MM.1S (cell line): ENCODE measurements at regions not wholly inside any gene's neighbourhood (a gene's known extent, or its start where the extent isn't known, plus 50 kb on each side); places are given as distances from the start of the nearest gene placed in this dataset.

Experiments
- DNase-seq: peaks from one replicate; pipeline ENCODE4 v3.0.0-alpha.2; 2015
- H2AFZ ChIP-seq: fragments of 300-600 bp; sonication (generic); 2 replicates; pipeline ENCODE4 v1.6.0; 2016; ENCODE audit warnings: antibody characterized with exemption, low read length
- H3F3A ChIP-seq: fragments of 300-600 bp; sonication (generic); 2 replicates; pipeline ENCODE4 v1.6.1; 2016; ENCODE audit warnings: mild to moderate bottlenecking, antibody characterized with exemption, low read length, moderate library complexity, mixed read lengths; ENCODE audit not compliant: insufficient read depth
- H3K27ac ChIP-seq: fragments of 300-600 bp; sonication (generic); 2 replicates; pipeline ENCODE4 v1.5.1; 2016; ENCODE audit warnings: mild to moderate bottlenecking, low read length
- H3K27me3 ChIP-seq: fragments of 300-600 bp; sonication (generic); replicated peaks from 2 replicates; pipeline ENCODE4 v1.6.0; 2016; ENCODE audit warnings: low read length; ENCODE audit not compliant: insufficient read depth
- H3K36me3 ChIP-seq: fragments of 300-600 bp; sonication (generic); replicated peaks from 2 replicates; pipeline ENCODE4 v1.6.1; 2016; ENCODE audit warnings: mild to moderate bottlenecking, low read length, mixed read lengths; ENCODE audit not compliant: insufficient read depth
- H3K4me1 ChIP-seq: fragments of 300-600 bp; sonication (generic); 2 replicates; pipeline ENCODE4 v1.6.1; 2016; ENCODE audit warnings: low read length, mixed read lengths
- H3K4me2 ChIP-seq: fragments of 300-600 bp; sonication (generic); 2 replicates; pipeline ENCODE4 v1.6.0; 2016; ENCODE audit warnings: low read depth, low read length
- H3K4me3 ChIP-seq: fragments of 300-600 bp; sonication (generic); 2 replicates; pipeline ENCODE4 v1.5.1; 2016; ENCODE audit warnings: low read length, mixed read lengths
- H3K79me2 ChIP-seq: fragments of 300-600 bp; sonication (generic); 2 replicates; pipeline ENCODE4 v1.6.1; 2016; ENCODE audit warnings: mixed run types, low read length, mixed read lengths
- H3K9ac ChIP-seq: fragments of 300-600 bp; sonication (generic); 2 replicates; pipeline ENCODE4 v1.6.1; 2016; ENCODE audit warnings: low read length, mixed read lengths
- H3K9me2 ChIP-seq: fragments of 300-600 bp; sonication (generic); replicated peaks from 2 replicates; pipeline ENCODE4 v1.6.1; 2016; ENCODE audit warnings: mild to moderate bottlenecking, low read length, mixed read lengths; ENCODE audit not compliant: insufficient read depth
- H3K9me3 ChIP-seq: fragments of 300-600 bp; sonication (generic); replicated peaks from 2 replicates; pipeline ENCODE4 v1.6.1; 2016; ENCODE audit warnings: mild to moderate bottlenecking, low read length, mixed read lengths; ENCODE audit not compliant: insufficient read depth
- H4K20me1 ChIP-seq: fragments of 300-600 bp; sonication (generic); 2 replicates; pipeline ENCODE4 v1.6.1; 2016; ENCODE audit warnings: mild to moderate bottlenecking, low read length, moderate library complexity, mixed read lengths; ENCODE audit not compliant: insufficient read depth
- EZH2 ChIP-seq: fragments of 300-600 bp; sonication (generic); optimal IDR thresholded peaks from 2 replicates; pipeline ENCODE3; 2017; ENCODE audit warnings: low read depth, mild to moderate bottlenecking, antibody characterized with exemption, low read length, mixed read lengths
- EZH2phosphoT487 ChIP-seq: fragments of 300-600 bp; sonication (generic); IDR thresholded peaks from 2 replicates; pipeline ENCODE4 v1.6.1; 2018; ENCODE audit warnings: antibody characterized with exemption, low read length
- TF ChIP-seq, protein P1 (sequence below): fragments of 300-600 bp; sonication (generic); IDR thresholded peaks from 2 replicates; pipeline ENCODE4 v1.5.1; 2016; ENCODE audit warnings: antibody characterized with exemption, low read length, mixed read lengths

DNA sequence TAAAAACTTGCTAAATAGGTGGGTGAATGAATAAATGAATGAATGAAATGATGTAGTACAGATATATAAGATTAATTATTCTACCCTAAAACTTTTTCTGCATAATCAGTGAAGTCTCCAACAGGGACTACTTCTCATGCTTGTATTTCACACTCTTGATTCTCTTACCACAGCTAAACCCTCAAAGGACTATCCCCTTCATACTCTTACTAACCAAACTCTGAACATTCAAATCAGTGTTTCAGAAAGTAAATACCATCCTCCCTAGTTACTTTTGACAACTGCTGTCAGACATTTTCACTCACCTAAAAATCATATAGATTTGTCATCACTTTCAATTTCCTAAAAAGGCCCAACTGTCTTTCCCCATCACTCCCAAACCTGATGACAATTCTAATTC lies 234.3 kb upstream of the HHIP start:
- peaks cover 9% of the 10 kb centered on the region; the same call in 1 of the 2 replicates for H3K4me1 ChIP-seq
- no peaks in the 10 kb centered on the region for H4K20me1 ChIP-seq
- no peak overlapping the region for H3K4me3 ChIP-seq
- no peaks in the 10 kb centered on the region for H3F3A ChIP-seq
- no peaks in the 10 kb centered on the region for H3K79me2 ChIP-seq
- TF ChIP-seq EZH2 (no peak), EZH2phosphoT487 (no peak)
- TF ChIP-seq, protein P1, sequence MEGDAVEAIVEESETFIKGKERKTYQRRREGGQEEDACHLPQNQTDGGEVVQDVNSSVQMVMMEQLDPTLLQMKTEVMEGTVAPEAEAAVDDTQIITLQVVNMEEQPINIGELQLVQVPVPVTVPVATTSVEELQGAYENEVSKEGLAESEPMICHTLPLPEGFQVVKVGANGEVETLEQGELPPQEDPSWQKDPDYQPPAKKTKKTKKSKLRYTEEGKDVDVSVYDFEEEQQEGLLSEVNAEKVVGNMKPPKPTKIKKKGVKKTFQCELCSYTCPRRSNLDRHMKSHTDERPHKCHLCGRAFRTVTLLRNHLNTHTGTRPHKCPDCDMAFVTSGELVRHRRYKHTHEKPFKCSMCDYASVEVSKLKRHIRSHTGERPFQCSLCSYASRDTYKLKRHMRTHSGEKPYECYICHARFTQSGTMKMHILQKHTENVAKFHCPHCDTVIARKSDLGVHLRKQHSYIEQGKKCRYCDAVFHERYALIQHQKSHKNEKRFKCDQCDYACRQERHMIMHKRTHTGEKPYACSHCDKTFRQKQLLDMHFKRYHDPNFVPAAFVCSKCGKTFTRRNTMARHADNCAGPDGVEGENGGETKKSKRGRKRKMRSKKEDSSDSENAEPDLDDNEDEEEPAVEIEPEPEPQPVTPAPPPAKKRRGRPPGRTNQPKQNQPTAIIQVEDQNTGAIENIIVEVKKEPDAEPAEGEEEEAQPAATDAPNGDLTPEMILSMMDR = no peak
- no peaks in the 10 kb centered on the region for H3K36me3 ChIP-seq
- no peak overlapping the region for H2AFZ ChIP-seq
- no peaks in the 10 kb centered on the region for H3K9me3 ChIP-seq
- H3K27me3 ChIP-seq = no peaks in the 10 kb centered on the region
- no peak overlapping the region for H3K4me2 ChIP-seq
- no peak for DNase-seq
- H3K27ac ChIP-seq = no peak overlapping the region
- no peaks in the 10 kb centered on the region for H3K9me2 ChIP-seq
- no peak overlapping the region for H3K9ac ChIP-seq

DNA sequence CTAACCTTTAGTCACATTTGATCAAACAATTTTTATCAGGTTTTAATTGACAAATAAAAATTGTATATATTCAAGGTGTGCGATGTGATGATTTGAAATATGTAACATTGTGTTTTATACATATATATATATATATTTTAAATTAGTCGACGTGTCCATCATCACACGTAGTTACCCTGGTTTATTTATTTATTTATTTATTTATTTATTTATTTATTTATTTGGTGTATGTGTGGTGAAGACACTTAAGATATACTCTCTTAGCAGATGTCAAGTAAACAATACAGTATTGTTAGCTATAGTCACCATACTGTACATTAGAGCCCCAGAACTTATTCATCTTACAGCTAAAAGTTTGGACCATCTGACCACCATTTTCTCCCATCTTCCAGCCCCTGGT lies 224.9 kb upstream of the HHIP start:
- no peak overlapping the region for H3K9ac ChIP-seq
- H3K27ac ChIP-seq = no peak overlapping the region
- H2AFZ ChIP-seq = no peak overlapping the region
- no peaks in the 10 kb centered on the region for H3K79me2 ChIP-seq
- H3K36me3 ChIP-seq = no peaks in the 10 kb centered on the region
- H4K20me1 ChIP-seq = no peaks in the 10 kb centered on the region
- no peaks in the 10 kb centered on the region for H3F3A ChIP-seq
- no peak overlapping the region for H3K4me3 ChIP-seq
- no peak for DNase-seq
- no peaks in the 10 kb centered on the region for H3K9me3 ChIP-seq
- no peaks in the 10 kb centered on the region for H3K9me2 ChIP-seq
- no peaks in the 10 kb centered on the region for H3K27me3 ChIP-seq
- no peak for TF ChIP-seq EZH2phosphoT487
- no peak for TF ChIP-seq EZH2
- TF ChIP-seq, protein P1 = no peak
- no peak overlapping the region for H3K4me2 ChIP-seq
- H3K4me1 ChIP-seq = peaks cover 7% of the 10 kb centered on the region

DNA sequence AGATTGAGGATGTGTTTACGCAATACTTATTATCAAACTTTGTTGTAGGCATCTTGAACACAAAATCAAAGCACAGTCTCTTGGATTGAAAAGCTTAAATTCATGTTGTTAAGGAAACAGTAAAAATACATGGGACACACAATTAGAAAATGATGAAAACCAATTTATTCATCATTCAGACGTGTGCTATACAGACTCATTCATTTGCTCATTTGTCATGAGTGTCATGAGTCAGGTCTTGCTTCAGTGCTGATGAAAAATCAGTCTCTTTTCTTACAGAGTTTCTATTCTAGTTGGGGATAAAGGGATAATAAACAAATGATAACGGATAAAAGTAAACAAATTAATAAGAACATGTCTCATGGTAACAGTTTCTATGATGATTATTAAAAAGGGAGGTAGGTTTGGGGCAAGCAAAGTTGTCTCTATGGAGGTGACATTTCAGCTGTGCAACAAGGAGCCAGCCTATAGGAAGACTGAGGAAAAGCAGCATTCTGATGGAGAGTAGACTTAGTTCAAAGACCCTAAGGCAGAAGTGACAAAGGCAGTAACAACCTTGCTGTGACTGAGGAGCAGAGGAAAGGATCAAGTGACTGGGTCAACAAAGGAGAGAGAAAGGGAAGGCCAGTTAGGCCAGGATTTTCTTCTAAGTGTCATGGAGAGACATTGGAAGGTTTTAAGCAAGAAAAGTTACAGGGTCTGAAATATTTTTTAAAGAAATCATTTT lies 224.0 kb upstream of the HHIP start:
- no peaks in the 10 kb centered on the region for H3K79me2 ChIP-seq
- no peak overlapping the region for H3K4me3 ChIP-seq
- no peaks in the 10 kb centered on the region for H3K9me2 ChIP-seq
- H3K9me3 ChIP-seq = no peaks in the 10 kb centered on the region
- no peak overlapping the region for H3K4me2 ChIP-seq
- H3K27me3 ChIP-seq = no peaks in the 10 kb centered on the region
- no peaks in the 10 kb centered on the region for H3F3A ChIP-seq
- H3K36me3 ChIP-seq = no peaks in the 10 kb centered on the region
- no peak for DNase-seq
- H3K9ac ChIP-seq = no peak overlapping the region
- no peaks in the 10 kb centered on the region for H4K20me1 ChIP-seq
- no peak overlapping the region for H2AFZ ChIP-seq
- H3K27ac ChIP-seq = no peak overlapping the region
- H3K4me1 ChIP-seq = peaks cover 7% of the 10 kb centered on the region
- TF ChIP-seq, protein P1 = no peak
- TF ChIP-seq EZH2phosphoT487 (no peak), EZH2 (no peak)
